ENCODE measurements at regions not wholly inside any gene's neighbourhood (a gene's known extent, or its start where the extent isn't known, plus 50 kb on each side); places are given as distances from the start of the nearest gene placed in this dataset.

GRCh38 chr9:135399000-135399649 is 80.5 kb upstream of the PPP1R26 start:
- Mint-ChIP-seq H3K36me3 (ENCODE audit: low read depth, unreplicated experiment) (peaks cover 8% of the 10 kb centered on the region), H3K4me1 (ENCODE audit: unreplicated experiment) (no peaks in the 10 kb centered on the region), H3K4me3 (ENCODE audit: unreplicated experiment) (no peak overlapping the region), H3K9me3 (ENCODE audit: unreplicated experiment) (peaks cover 10% of the 10 kb centered on the region), H3K27ac (ENCODE audit: unreplicated experiment) (no peak overlapping the region), H3K27me3 (ENCODE audit: unreplicated experiment) (peaks cover 4% of the 10 kb centered on the region)
- DNase-seq (ENCODE audit: low spot score) = no peak
- TF ChIP-seq, protein P1, sequence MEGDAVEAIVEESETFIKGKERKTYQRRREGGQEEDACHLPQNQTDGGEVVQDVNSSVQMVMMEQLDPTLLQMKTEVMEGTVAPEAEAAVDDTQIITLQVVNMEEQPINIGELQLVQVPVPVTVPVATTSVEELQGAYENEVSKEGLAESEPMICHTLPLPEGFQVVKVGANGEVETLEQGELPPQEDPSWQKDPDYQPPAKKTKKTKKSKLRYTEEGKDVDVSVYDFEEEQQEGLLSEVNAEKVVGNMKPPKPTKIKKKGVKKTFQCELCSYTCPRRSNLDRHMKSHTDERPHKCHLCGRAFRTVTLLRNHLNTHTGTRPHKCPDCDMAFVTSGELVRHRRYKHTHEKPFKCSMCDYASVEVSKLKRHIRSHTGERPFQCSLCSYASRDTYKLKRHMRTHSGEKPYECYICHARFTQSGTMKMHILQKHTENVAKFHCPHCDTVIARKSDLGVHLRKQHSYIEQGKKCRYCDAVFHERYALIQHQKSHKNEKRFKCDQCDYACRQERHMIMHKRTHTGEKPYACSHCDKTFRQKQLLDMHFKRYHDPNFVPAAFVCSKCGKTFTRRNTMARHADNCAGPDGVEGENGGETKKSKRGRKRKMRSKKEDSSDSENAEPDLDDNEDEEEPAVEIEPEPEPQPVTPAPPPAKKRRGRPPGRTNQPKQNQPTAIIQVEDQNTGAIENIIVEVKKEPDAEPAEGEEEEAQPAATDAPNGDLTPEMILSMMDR (IDR thresholded peaks at IDR 0.05; ENCODE audit: unreplicated experiment) = no peak

- Mint-ChIP-seq H3K4me1 (ENCODE audit: unreplicated experiment) (no peaks in the 10 kb centered on the region), H3K9me3 (ENCODE audit: unreplicated experiment) (no peaks in the 10 kb centered on the region), H3K36me3 (ENCODE audit: low read depth, unreplicated experiment) (no peaks in the 10 kb centered on the region), H3K27me3 (ENCODE audit: unreplicated experiment) (peaks cover 2% of the 10 kb centered on the region), H3K27ac (ENCODE audit: unreplicated experiment) (no peak overlapping the region), H3K4me3 (ENCODE audit: unreplicated experiment) (no peak overlapping the region)
- DNase-seq (ENCODE audit: low spot score) = no peak
- TF ChIP-seq, protein P1 (IDR thresholded peaks at IDR 0.05; ENCODE audit: unreplicated experiment) = no peak
Measured at GRCh38 chr9:135400496-135400895, 79.1 kb upstream of the PPP1R26 start.

GRCh38 chr9:135401218-135401617 is 78.4 kb upstream of the PPP1R26 start:
- Mint-ChIP-seq H3K27ac (ENCODE audit: unreplicated experiment) (no peak overlapping the region), H3K4me1 (ENCODE audit: unreplicated experiment) (no peaks in the 10 kb centered on the region), H3K36me3 (ENCODE audit: low read depth, unreplicated experiment) (no peaks in the 10 kb centered on the region), H3K9me3 (ENCODE audit: unreplicated experiment) (no peaks in the 10 kb centered on the region), H3K4me3 (ENCODE audit: unreplicated experiment) (no peak overlapping the region), H3K27me3 (ENCODE audit: unreplicated experiment) (peaks cover 2% of the 10 kb centered on the region)
- TF ChIP-seq, protein P1 (IDR thresholded peaks at IDR 0.05; ENCODE audit: unreplicated experiment) = no peak
- DNase-seq (ENCODE audit: low spot score) = no peak

GRCh38 chr9:135402048-135402738 is 77.4 kb upstream of the PPP1R26 start:
- Mint-ChIP-seq H3K4me1 (ENCODE audit: unreplicated experiment) (no peaks in the 10 kb centered on the region), H3K27ac (ENCODE audit: unreplicated experiment) (no peak overlapping the region), H3K9me3 (ENCODE audit: unreplicated experiment) (no peaks in the 10 kb centered on the region), H3K27me3 (ENCODE audit: unreplicated experiment) (peaks cover 2% of the 10 kb centered on the region), H3K36me3 (ENCODE audit: low read depth, unreplicated experiment) (no peaks in the 10 kb centered on the region), H3K4me3 (ENCODE audit: unreplicated experiment) (no peak overlapping the region)
- TF ChIP-seq, protein P1 (IDR thresholded peaks at IDR 0.05; ENCODE audit: unreplicated experiment) = no peak
- no peak for DNase-seq (ENCODE audit: low spot score)
